DND-41 (cell line): ENCODE measurements at regions not wholly inside any gene's neighbourhood (a gene's known extent, or its start where the extent isn't known, plus 50 kb on each side); places are given as distances from the start of the nearest gene placed in this dataset.
"Not testable (repeated sequence)": the region's sequence is repeated elsewhere in the genome, so short reads cannot be mapped to it uniquely, and the experiment has no call there.

Source experiments
- ATAC-seq: fragments of 200-7000 bp; cut with Tn5 transposase; 3 replicates; pipeline ENCODE4 v1.9.1; 2021; ENCODE audit warnings: low read depth; ENCODE audit not compliant: insufficient read depth
- DNase-seq: peaks from one replicate; pipeline ENCODE4 v3.0.0-alpha.2; 2020
- H2AFZ ChIP-seq: 2 replicates; pipeline ENCODE4 v1.6.0; 2012; ENCODE audit warnings: low read depth, low read length
- H3K27ac ChIP-seq: 2 replicates; pipeline ENCODE4 v1.5.1; 2012; ENCODE audit warnings: low read length, inconsistent platforms
- H3K27me3 ChIP-seq: fragments of 200-600 bp; sonication (generic); 2 replicates; pipeline ENCODE4 v1.6.0; 2012; ENCODE audit warnings: low read length, mild to moderate bottlenecking, inconsistent platforms; ENCODE audit not compliant: insufficient read depth, poor library complexity
- H3K36me3 ChIP-seq: 2 replicates; pipeline ENCODE4 v1.5.1; 2012; ENCODE audit warnings: low read length, inconsistent platforms; ENCODE audit not compliant: insufficient read depth
- H3K4me1 ChIP-seq: 2 replicates; pipeline ENCODE4 v1.5.1; 2012; ENCODE audit warnings: mild to moderate bottlenecking, low read length; ENCODE audit not compliant: insufficient read depth
- H3K4me2 ChIP-seq: 2 replicates; pipeline ENCODE4 v1.6.0; 2012; ENCODE audit warnings: mild to moderate bottlenecking, moderate library complexity, low read length, inconsistent platforms; ENCODE audit not compliant: insufficient read depth
- H3K4me3 ChIP-seq, 2 experiments: fragments of 200-600 bp in 1 of 2; shearing (Covaris generic) in 1 of 2; 2 replicates each; pipeline ENCODE4 v1.5.1; 2012 to 2016; ENCODE audit warnings: inconsistent platforms in 2 of 2, low read length in 2 of 2, mild to moderate bottlenecking in 2 of 2, low read depth in 1 of 2, moderate library complexity in 1 of 2
- H3K79me2 ChIP-seq: 2 replicates; pipeline ENCODE4 v1.6.0; 2012; ENCODE audit warnings: low read length, inconsistent platforms; ENCODE audit not compliant: insufficient read depth
- H3K9ac ChIP-seq: 2 replicates; pipeline ENCODE4 v1.6.0; 2012; ENCODE audit warnings: low read depth, mild to moderate bottlenecking, inconsistent platforms, low read length, moderate library complexity
- H3K9me3 ChIP-seq: 2 replicates; pipeline ENCODE4 v1.5.1; 2012; ENCODE audit warnings: low read length, moderate library complexity, mild to moderate bottlenecking, inconsistent platforms; ENCODE audit not compliant: insufficient read depth, severe bottlenecking
- H4K20me1 ChIP-seq: 2 replicates; pipeline ENCODE4 v1.6.0; 2012; ENCODE audit warnings: low read length; ENCODE audit not compliant: insufficient read depth
- EZH2 ChIP-seq: IDR thresholded peaks from 3 replicates; pipeline ENCODE4 v1.6.1; 2012; ENCODE audit warnings: borderline replicate concordance, low read depth, mild to moderate bottlenecking, moderate library complexity, low read length, inconsistent platforms; ENCODE audit not compliant: severe bottlenecking
- TF ChIP-seq, protein P1 (sequence below): IDR thresholded peaks from 2 replicates; pipeline ENCODE4 v1.5.1; 2012; ENCODE audit warnings: borderline replicate concordance, low read length, moderate library complexity, mild to moderate bottlenecking; ENCODE audit not compliant: poor library complexity, severe bottlenecking; ENCODE audit errors: extremely low read depth

DNA sequence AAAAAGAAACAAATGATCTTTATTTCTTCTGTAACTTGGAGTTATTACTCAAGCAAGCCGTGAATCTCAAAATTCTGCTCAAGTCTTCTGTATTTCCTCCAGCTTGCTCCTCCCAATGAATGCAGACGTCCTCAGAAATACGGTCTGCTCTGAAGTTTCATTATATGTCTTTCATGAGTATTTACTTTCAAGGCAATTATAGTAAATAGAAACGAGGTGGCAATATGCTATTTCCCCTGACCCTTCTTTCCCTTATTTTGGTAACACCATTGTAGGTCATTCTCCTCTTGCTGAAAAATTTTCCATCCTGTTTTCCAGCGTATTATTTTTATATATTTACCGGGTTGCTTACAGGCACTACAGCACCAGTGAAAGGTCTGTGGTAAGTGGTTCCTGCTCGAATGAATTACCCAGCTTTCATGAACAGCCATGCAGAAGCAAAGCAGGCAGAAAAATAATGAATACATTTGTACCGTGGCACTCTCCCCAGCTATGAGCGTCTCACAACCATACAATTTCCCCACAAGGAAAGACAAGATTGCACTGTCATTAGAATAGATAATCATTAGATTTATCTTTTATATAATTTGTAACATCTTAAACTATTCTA lies 350.9 kb upstream of the PKN2 start:
- no peaks in the 10 kb centered on the region for H3K79me2 ChIP-seq
- no peaks in the 10 kb centered on the region for H3K4me1 ChIP-seq
- H3K36me3 ChIP-seq: no peaks in the 10 kb centered on the region
- H2AFZ ChIP-seq: no peak overlapping the region
- H3K27ac ChIP-seq: no peak overlapping the region
- DNase-seq (no peak), ATAC-seq (no peak)
- no peak overlapping the region for H3K9ac ChIP-seq
- no peaks in the 10 kb centered on the region for H3K9me3 ChIP-seq
- no peak overlapping the region for H3K4me2 ChIP-seq
- no peak for TF ChIP-seq EZH2
- TF ChIP-seq, protein P1, sequence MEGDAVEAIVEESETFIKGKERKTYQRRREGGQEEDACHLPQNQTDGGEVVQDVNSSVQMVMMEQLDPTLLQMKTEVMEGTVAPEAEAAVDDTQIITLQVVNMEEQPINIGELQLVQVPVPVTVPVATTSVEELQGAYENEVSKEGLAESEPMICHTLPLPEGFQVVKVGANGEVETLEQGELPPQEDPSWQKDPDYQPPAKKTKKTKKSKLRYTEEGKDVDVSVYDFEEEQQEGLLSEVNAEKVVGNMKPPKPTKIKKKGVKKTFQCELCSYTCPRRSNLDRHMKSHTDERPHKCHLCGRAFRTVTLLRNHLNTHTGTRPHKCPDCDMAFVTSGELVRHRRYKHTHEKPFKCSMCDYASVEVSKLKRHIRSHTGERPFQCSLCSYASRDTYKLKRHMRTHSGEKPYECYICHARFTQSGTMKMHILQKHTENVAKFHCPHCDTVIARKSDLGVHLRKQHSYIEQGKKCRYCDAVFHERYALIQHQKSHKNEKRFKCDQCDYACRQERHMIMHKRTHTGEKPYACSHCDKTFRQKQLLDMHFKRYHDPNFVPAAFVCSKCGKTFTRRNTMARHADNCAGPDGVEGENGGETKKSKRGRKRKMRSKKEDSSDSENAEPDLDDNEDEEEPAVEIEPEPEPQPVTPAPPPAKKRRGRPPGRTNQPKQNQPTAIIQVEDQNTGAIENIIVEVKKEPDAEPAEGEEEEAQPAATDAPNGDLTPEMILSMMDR: no peak
- no peaks in the 10 kb centered on the region for H4K20me1 ChIP-seq
- no peaks in the 10 kb centered on the region for H3K27me3 ChIP-seq
- H3K4me3 ChIP-seq: no peak overlapping the region

DNA sequence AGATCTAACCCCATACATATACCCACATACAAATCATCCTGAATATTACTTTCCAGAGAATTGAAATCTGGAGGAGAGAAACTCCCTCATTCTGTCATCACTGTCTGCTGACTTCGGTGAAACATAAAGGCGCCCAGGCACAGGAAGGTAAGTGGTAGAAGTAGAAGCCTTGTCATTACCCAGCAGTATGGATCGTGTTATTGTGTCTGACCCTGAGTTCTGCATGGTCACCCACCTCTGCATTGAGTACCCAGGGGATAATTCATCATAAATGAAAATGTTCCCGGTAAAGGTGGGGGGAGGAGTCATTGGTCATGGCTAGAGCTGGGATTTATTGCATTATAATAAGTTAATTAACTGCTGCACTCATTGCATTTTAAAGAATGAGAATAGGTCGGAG lies 342.6 kb upstream of the PKN2 start:
- DNase-seq (no peak), ATAC-seq (no peak)
- Histone ChIP-seq H3K4me3 (no peak overlapping the region), H3K27ac (no peak overlapping the region), H3K4me1 (no peaks in the 10 kb centered on the region), H3K9ac (no peak overlapping the region), H4K20me1 (no peaks in the 10 kb centered on the region), H3K79me2 (no peaks in the 10 kb centered on the region), H2AFZ (no peak overlapping the region), H3K36me3 (no peaks in the 10 kb centered on the region), H3K4me2 (no peak overlapping the region), H3K27me3 (no peaks in the 10 kb centered on the region), H3K9me3 (no peaks in the 10 kb centered on the region)
- TF ChIP-seq, protein P1: no peak
- no peak for TF ChIP-seq EZH2

DNA sequence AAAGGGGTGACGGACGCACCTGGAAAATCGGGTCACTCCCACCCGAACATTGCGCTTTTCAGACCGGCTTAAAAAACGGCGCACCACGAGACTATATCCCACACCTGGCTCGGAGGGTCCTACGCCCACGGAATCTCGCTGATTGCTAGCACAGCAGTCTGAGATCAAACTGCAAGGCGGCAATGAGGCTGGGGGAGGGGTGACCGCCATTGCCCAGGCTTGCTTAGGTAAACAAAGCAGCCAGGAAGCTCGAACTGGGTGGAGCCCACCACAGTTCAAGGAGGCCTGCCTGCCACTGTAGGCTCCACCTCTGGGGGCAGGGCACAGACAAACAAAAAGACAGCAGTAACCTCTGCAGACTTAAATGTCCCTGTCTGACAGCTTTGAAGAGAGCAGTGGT lies 342.0 kb upstream of the PKN2 start:
- H3K4me1 ChIP-seq, ATAC-seq, H3K27ac ChIP-seq, H3K36me3 ChIP-seq, H2AFZ ChIP-seq, H3K79me2 ChIP-seq, H4K20me1 ChIP-seq, H3K27me3 ChIP-seq, H3K9me3 ChIP-seq, DNase-seq, H3K4me2 ChIP-seq, H3K4me3 ChIP-seq, H3K9ac ChIP-seq: not testable (repeated sequence)

DNA sequence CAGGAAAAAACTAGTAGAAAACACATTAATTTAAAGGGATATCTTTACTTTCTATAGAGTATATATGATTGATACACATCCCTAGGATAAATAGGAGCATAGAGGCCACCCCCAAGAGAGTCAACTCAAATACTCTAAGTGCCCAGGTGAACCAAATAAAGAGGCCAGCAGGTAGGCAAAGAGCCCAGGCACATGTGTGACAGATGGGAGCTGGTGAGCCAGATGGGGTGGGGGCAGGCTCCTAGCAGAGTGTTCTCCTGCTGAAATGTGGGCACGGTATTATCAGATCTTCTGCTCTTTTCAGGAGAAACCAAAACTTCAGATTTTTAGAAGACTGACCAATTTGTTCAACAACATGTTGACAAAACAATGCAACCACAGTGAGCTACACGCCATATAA lies 333.4 kb upstream of the PKN2 start:
- Histone ChIP-seq H2AFZ (no peak overlapping the region), H3K27ac (no peak overlapping the region), H3K79me2 (no peaks in the 10 kb centered on the region), H3K4me2 (no peak overlapping the region), H3K36me3 (no peaks in the 10 kb centered on the region), H3K27me3 (no peaks in the 10 kb centered on the region), H3K9me3 (no peaks in the 10 kb centered on the region), H4K20me1 (no peaks in the 10 kb centered on the region), H3K4me1 (no peaks in the 10 kb centered on the region), H3K9ac (no peak overlapping the region), H3K4me3 (no peak overlapping the region)
- TF ChIP-seq, protein P1: no peak
- no peak for TF ChIP-seq EZH2
- ATAC-seq: no peak
- no peak for DNase-seq
